Right lobe of liver (tissue), 6 donors: ENCODE measurements at regions not wholly inside any gene's neighbourhood (a gene's known extent, or its start where the extent isn't known, plus 50 kb on each side); places are given as distances from the start of the nearest gene placed in this dataset.
A peak's percentile ranks its signal among the peaks of the same experiment; 100 is the strongest.

Experiments
- ATAC-seq, 4 donors: fragments of 200-7000 bp; cut with Tn5 transposase; one replicate each; pipeline ENCODE4 v1.9.1; 2020; ENCODE audit warnings: mild to moderate bottlenecking in 4 of 4, moderate library complexity in 4 of 4
- DNase-seq, 3 donors: peaks; one replicate each; pipeline ENCODE4 v3.0.0-alpha.2; 2020
- H3K27ac ChIP-seq, 3 donors: fragments of 200-600 bp; one replicate each; pipeline ENCODE4 v1.8.0; 2022
- H3K27me3 ChIP-seq, 2 donors: fragments of 200-600 bp; one replicate each; pipeline ENCODE4 v1.8.0; 2022
- H3K36me3 ChIP-seq, 4 donors: fragments of 200-600 bp; sonication (generic) in 1 of 4; one replicate each; pipeline versions ENCODE4 v1.5.1 to v1.8.0; 2017 to 2022; ENCODE audit warnings: control low read depth in 1 of 4
- H3K4me1 ChIP-seq, 4 donors: fragments of 200-600 bp; sonication (generic) in 1 of 4; one replicate each; pipeline versions ENCODE4 v1.5.1 to v1.8.0; 2017 to 2022; ENCODE audit warnings: control low read depth in 1 of 4
- H3K4me3 ChIP-seq, 3 donors: fragments of 200-600 bp; one replicate each; pipeline ENCODE4 v1.8.0; 2022
- H3K9me3 ChIP-seq, 4 donors: fragments of 200-600 bp; sonication (generic) in 1 of 4; one replicate each; pipeline versions ENCODE4 v1.5.1 to v1.8.0; 2017 to 2022; ENCODE audit warnings: control low read depth in 1 of 4
- CTCF ChIP-seq, 4 donors: fragments of 200-600 bp in 3 of 4; fragments of 450-650 bp in 1 of 4; IDR thresholded peaks; one replicate each; pipeline versions ENCODE4 v1.5.1 to v1.8.0; 2016 to 2022; ENCODE audit warnings: antibody characterized with exemption in 4 of 4, mild to moderate bottlenecking in 2 of 4
- POLR2A ChIP-seq: fragments of 450-650 bp; IDR thresholded peaks from one replicate; pipeline ENCODE4 v1.6.1; 2017; ENCODE audit warnings: antibody characterized with exemption, mild to moderate bottlenecking
- WGBS: methylation state at CpG from one replicate; pipeline ENCODE4 v1.1.6; 2018; ENCODE audit warnings: low coverage, low lambda C conversion rate; ENCODE audit not compliant: insufficient coverage; ENCODE audit errors: missing lambda C conversion rate; 5-methylcytosine and 5-hydroxymethylcytosine counted together
- intact Hi-C, 2 donors: fragments of 100-400 bp; cut with DNase I; formaldehyde crosslinking; loops; one replicate each; pipeline versions ENCODE4 v1.11.2 to v1.14.1; 2022
- donor health status: DM: no; HTN: yes; CAD: no.
- donor health status: DM: no; HTN: no; CAD: no.
- donor health status: DM: no; HTN: no; CAD: no.
- donor health status: DM: no; HTN: yes; CAD: no.
- donor health status: DM: no; HTN: yes; CAD: no.

GRCh38 chr20:18977441-18977840 lies 163.9 kb downstream of the SCP2D1 start:
- intact Hi-C loops: no loop called here
- DNase-seq: no peak

GRCh38 chr20:18978311-18978710 lies 164.7 kb downstream of the SCP2D1 start:
- no peak overlapping the region for H3K4me3 ChIP-seq
- H3K4me1 ChIP-seq: peaks cover 0 to 10% (median 0%) of the 10 kb centered on the region in 4 donors
- WGBS: 49% methylated on average over 2 of the region's 2 CpGs
- H3K9me3 ChIP-seq: no peaks in the 10 kb centered on the region
- H3K27me3 ChIP-seq: no peaks in the 10 kb centered on the region
- no peak overlapping the region for H3K27ac ChIP-seq
- TF ChIP-seq POLR2A: no peak
- TF ChIP-seq CTCF (IDR thresholded peaks at IDR 0.05): no peak
- DNase-seq (no peak), ATAC-seq (no peak)
- no peaks in the 10 kb centered on the region for H3K36me3 ChIP-seq
- intact Hi-C loops: no loop called here

More at GRCh38 chr20:18977441-18977840, 163.9 kb downstream of the SCP2D1 start:
- peaks cover 0 to 9% (median 0%) of the 10 kb centered on the region in 4 donors for H3K4me1 ChIP-seq
- no peak for TF ChIP-seq POLR2A
- TF ChIP-seq CTCF (IDR thresholded peaks at IDR 0.05): no peak
- WGBS: 52% methylated on average over 2 of the region's 2 CpGs
- no peaks in the 10 kb centered on the region for H3K27me3 ChIP-seq
- no peak for ATAC-seq
- no peak overlapping the region for H3K4me3 ChIP-seq
- no peak overlapping the region for H3K27ac ChIP-seq
- no peaks in the 10 kb centered on the region for H3K9me3 ChIP-seq
- H3K36me3 ChIP-seq: no peaks in the 10 kb centered on the region

GRCh38 chr20:18979132-18979531 lies 165.5 kb downstream of the SCP2D1 start:
- TF ChIP-seq POLR2A (no peak), CTCF (IDR thresholded peaks at IDR 0.05) (no peak)

GRCh38 chr20:18981962-18982539 lies 168.5 kb downstream of the SCP2D1 start:
- Histone ChIP-seq H3K9me3 (no peaks in the 10 kb centered on the region), H3K27ac (no peak overlapping the region), H3K4me1 (peaks cover 0 to 13% (median 0%) of the 10 kb centered on the region in 4 donors), H3K27me3 (no peaks in the 10 kb centered on the region), H3K4me3 (no peak overlapping the region), H3K36me3 (no peaks in the 10 kb centered on the region)
- WGBS: 31% methylated on average over 2 of the region's 5 CpGs
- peak in 1 of 3 donors; percentile 35 for DNase-seq
- intact Hi-C loops: no loop called here
- peak; percentile 43 to 67 (median 60) for ATAC-seq
- TF ChIP-seq CTCF (IDR thresholded peaks at IDR 0.05) (no peak), POLR2A (no peak)

More at GRCh38 chr20:18979132-18979531, 165.5 kb downstream of the SCP2D1 start:
- intact Hi-C loops: no loop called here
- H3K9me3 ChIP-seq: no peaks in the 10 kb centered on the region
- no peak overlapping the region for H3K27ac ChIP-seq
- WGBS: 50% methylated on average over 1 of the region's 1 CpG
- no peaks in the 10 kb centered on the region for H3K36me3 ChIP-seq
- no peaks in the 10 kb centered on the region for H3K27me3 ChIP-seq
- peaks cover 0 to 13% (median 0%) of the 10 kb centered on the region in 4 donors for H3K4me1 ChIP-seq
- DNase-seq (no peak), ATAC-seq (no peak)
- no peak overlapping the region for H3K4me3 ChIP-seq
